ENCODE measurements at regions not wholly inside any gene's neighbourhood (a gene's known extent, or its start where the extent isn't known, plus 50 kb on each side); places are given as distances from the start of the nearest gene placed in this dataset.

GRCh38 chr2:142649581-142649980 lies 227.9 kb upstream of the KYNU start:
- Histone ChIP-seq H3K36me3 (replicated peaks in 1 of 2; ENCODE audit: control extremely low read depth in 1 of 2, control insufficient read depth in 1 of 2, extremely low read depth in 1 of 2, insufficient read depth in 2 of 2, low read length in 1 of 2) (no peaks in the 10 kb centered on the region), H3K9ac (ENCODE audit: low read length) (no peak overlapping the region), H3K4me3 (ENCODE audit: control extremely low read depth in 1 of 5, extremely low read depth in 1 of 5, insufficient read depth in 1 of 5, low read depth in 2 of 5, low read length in 4 of 5) (no peak overlapping the region), H3K9me3 (ENCODE audit: control extremely low read depth in 1 of 3, control insufficient read depth in 2 of 3, insufficient read depth in 1 of 3, low read length in 2 of 3) (no peaks in the 10 kb centered on the region), H4K20me1 (ENCODE audit: control insufficient read depth, insufficient read depth, low read length, poor library complexity, severe bottlenecking) (no peaks in the 10 kb centered on the region), H3K4me1 (ENCODE audit: control insufficient read depth in 2 of 2, insufficient read depth in 2 of 2, low read length in 2 of 2) (no peaks in the 10 kb centered on the region), H3K27me3 (replicated peaks in 1 of 4; ENCODE audit: control extremely low read depth in 1 of 4, control insufficient read depth in 3 of 4, insufficient read depth in 4 of 4, low read length in 3 of 4) (no peaks in the 10 kb centered on the region), H3K27ac (ENCODE audit: low read length in 2 of 2) (no peak overlapping the region), H2AFZ (ENCODE audit: insufficient read depth, low read depth, low read length, poor library complexity, severe bottlenecking) (no peak overlapping the region), H3K79me2 (ENCODE audit: control insufficient read depth, insufficient read depth, low read length) (no peaks in the 10 kb centered on the region), H3K4me2 (replicated peaks; ENCODE audit: low read depth, low read length, poor library complexity, severe bottlenecking) (no peak overlapping the region)
- WGBS (ENCODE audit: insufficient coverage), result 100% methylated on average over 8 of the region's 12 CpGs
- Mint-ChIP-seq H3K4me3 (no peak overlapping the region), H3K9me3 (ENCODE audit: insufficient read depth) (peaks cover 4% of the 10 kb centered on the region), H3K27me3 (peaks cover 3% of the 10 kb centered on the region), H3K4me1 (no peaks in the 10 kb centered on the region), H3K27ac (no peak overlapping the region)
- TF ChIP-seq EZH2 (IDR thresholded peaks at IDR 0.05; ENCODE audit: borderline replicate concordance, insufficient read depth, low read depth, low read length, poor library complexity, severe bottlenecking) (no peak), CTCF (IDR thresholded peaks at IDR 0.05) (no peak)
- ATAC-seq (ENCODE audit: low read depth), result no peak
- ChIA-PET CTCF (no interaction called here), POLR2A (no interaction called here)
- intact Hi-C loops (cut with micrococcal nuclease), result no loop called here
- DNase-seq, result no peak

GRCh38 chr2:142642650-142643049 lies 234.8 kb upstream of the KYNU start:
- intact Hi-C loops (cut with micrococcal nuclease), result no loop called here
- H2AFZ ChIP-seq (ENCODE audit: insufficient read depth, low read depth, low read length, poor library complexity, severe bottlenecking), result no peak overlapping the region
- H3K27me3 ChIP-seq (replicated peaks in 1 of 4; ENCODE audit: control extremely low read depth in 1 of 4, control insufficient read depth in 3 of 4, insufficient read depth in 4 of 4, low read length in 3 of 4), result no peaks in the 10 kb centered on the region
- no peaks in the 10 kb centered on the region for H3K4me1 Mint-ChIP-seq
- DNase-seq, result no peak
- no peaks in the 10 kb centered on the region for H3K79me2 ChIP-seq (ENCODE audit: control insufficient read depth, insufficient read depth, low read length)
- no peaks in the 10 kb centered on the region for H3K4me1 ChIP-seq (ENCODE audit: control insufficient read depth in 2 of 2, insufficient read depth in 2 of 2, low read length in 2 of 2)
- no peaks in the 10 kb centered on the region for H4K20me1 ChIP-seq (ENCODE audit: control insufficient read depth, insufficient read depth, low read length, poor library complexity, severe bottlenecking)
- no peak for ATAC-seq (ENCODE audit: low read depth)
- ChIA-PET CTCF (no interaction called here), POLR2A (no interaction called here)
- no peak overlapping the region for H3K4me2 ChIP-seq (replicated peaks; ENCODE audit: low read depth, low read length, poor library complexity, severe bottlenecking)
- no peaks in the 10 kb centered on the region for H3K27me3 Mint-ChIP-seq
- WGBS (ENCODE audit: insufficient coverage), result no CpG with 5 or more reads among the region's 2 CpGs
- H3K9me3 ChIP-seq (ENCODE audit: control extremely low read depth in 1 of 3, control insufficient read depth in 2 of 3, insufficient read depth in 1 of 3, low read length in 2 of 3), result peaks cover 0 to 5% (median 0%) of the 10 kb centered on the region in 3 donors
- H3K9ac ChIP-seq (ENCODE audit: low read length), result no peak overlapping the region
- H3K36me3 ChIP-seq (replicated peaks in 1 of 2; ENCODE audit: control extremely low read depth in 1 of 2, control insufficient read depth in 1 of 2, extremely low read depth in 1 of 2, insufficient read depth in 2 of 2, low read length in 1 of 2), result no peaks in the 10 kb centered on the region
- TF ChIP-seq EZH2 (IDR thresholded peaks at IDR 0.05; ENCODE audit: borderline replicate concordance, insufficient read depth, low read depth, low read length, poor library complexity, severe bottlenecking), result no peak
- TF ChIP-seq CTCF (IDR thresholded peaks at IDR 0.05), result no peak
- no peaks in the 10 kb centered on the region for H3K9me3 Mint-ChIP-seq (ENCODE audit: insufficient read depth)
- no peak overlapping the region for H3K4me3 Mint-ChIP-seq
- no peak overlapping the region for H3K4me3 ChIP-seq (ENCODE audit: control extremely low read depth in 1 of 5, extremely low read depth in 1 of 5, insufficient read depth in 1 of 5, low read depth in 2 of 5, low read length in 4 of 5)
- no peak overlapping the region for H3K27ac ChIP-seq (ENCODE audit: low read length in 2 of 2)
- H3K27ac Mint-ChIP-seq, result no peak overlapping the region

Data from B cell (primary cell).